ENCODE measurements at regions not wholly inside any gene's neighbourhood (a gene's known extent, or its start where the extent isn't known, plus 50 kb on each side); places are given as distances from the start of the nearest gene placed in this dataset.

GRCh38 chr10:71133710-71134686 lies 78.4 kb upstream of the UNC5B start:
- H3K4me3 ChIP-seq: no peak overlapping the region
- H3K27ac ChIP-seq: no peak overlapping the region

GRCh38 chr10:71134732-71135211 lies 77.6 kb upstream of the UNC5B start:
- Histone ChIP-seq H3K4me3 (no peak overlapping the region), H3K27ac (no peak overlapping the region)

- no peak overlapping the region for H3K4me3 ChIP-seq
- H3K27ac ChIP-seq: no peak overlapping the region
Observed at GRCh38 chr10:71135236-71135635, 77.1 kb upstream of the UNC5B start.

GRCh38 chr10:71136036-71136721 lies 76.2 kb upstream of the UNC5B start:
- H3K27ac ChIP-seq: no peak overlapping the region
- no peak overlapping the region for H3K4me3 ChIP-seq

- no peak overlapping the region for H3K27ac ChIP-seq
- no peak overlapping the region for H3K4me3 ChIP-seq
Observed at GRCh38 chr10:71137701-71138100, 74.7 kb upstream of the UNC5B start.

- Histone ChIP-seq H3K4me3 (no peak overlapping the region), H3K27ac (no peak overlapping the region)
Observed at GRCh38 chr10:71138166-71138830, 74.1 kb upstream of the UNC5B start.

GRCh38 chr10:71141528-71141927 lies 70.8 kb upstream of the UNC5B start:
- H3K4me3 ChIP-seq: no peak overlapping the region
- no peak overlapping the region for H3K27ac ChIP-seq

GRCh38 chr10:71143170-71143569 lies 69.2 kb upstream of the UNC5B start:
- Histone ChIP-seq H3K4me3 (no peak overlapping the region), H3K27ac (no peak overlapping the region)

GRCh38 chr10:71143610-71144009 lies 68.8 kb upstream of the UNC5B start:
- H3K4me3 ChIP-seq: no peak overlapping the region
- no peak overlapping the region for H3K27ac ChIP-seq

- H3K27ac ChIP-seq: no peak overlapping the region
Observed at GRCh38 chr10:71144824-71145223, 67.5 kb upstream of the UNC5B start.

GRCh38 chr10:71145352-71145945 lies 66.9 kb upstream of the UNC5B start:
- Histone ChIP-seq H3K27ac (no peak overlapping the region), H3K4me3 (no peak overlapping the region)

More at GRCh38 chr10:71144824-71145223, 67.5 kb upstream of the UNC5B start:
- no peak overlapping the region for H3K4me3 ChIP-seq

- Histone ChIP-seq H3K4me3 (no peak overlapping the region), H3K27ac (no peak overlapping the region)
Observed at GRCh38 chr10:71150796-71151195, 61.6 kb upstream of the UNC5B start.

- H3K4me3 ChIP-seq: no peak overlapping the region
- no peak overlapping the region for H3K27ac ChIP-seq
Observed at GRCh38 chr10:71152043-71152442, 60.3 kb upstream of the UNC5B start.

- H3K4me3 ChIP-seq: no peak overlapping the region
- no peak overlapping the region for H3K27ac ChIP-seq
Observed at GRCh38 chr10:71156436-71156835, 55.9 kb upstream of the UNC5B start.

GRCh38 chr10:71157435-71157834 lies 54.9 kb upstream of the UNC5B start:
- Histone ChIP-seq H3K27ac (no peak overlapping the region), H3K4me3 (no peak overlapping the region)

- H3K27ac ChIP-seq: no peak overlapping the region
- no peak overlapping the region for H3K4me3 ChIP-seq
Observed at GRCh38 chr10:71158251-71158650, 54.1 kb upstream of the UNC5B start.

GRCh38 chr10:71158902-71159301 lies 53.5 kb upstream of the UNC5B start:
- Histone ChIP-seq H3K4me3 (no peak overlapping the region), H3K27ac (no peak overlapping the region)

GRCh38 chr10:71159892-71160291 lies 52.5 kb upstream of the UNC5B start:
- Histone ChIP-seq H3K4me3 (no peak overlapping the region), H3K27ac (no peak overlapping the region)

GRCh38 chr10:71161425-71161824 lies 50.9 kb upstream of the UNC5B start:
- H3K4me3 ChIP-seq: no peak overlapping the region
- H3K27ac ChIP-seq: no peak overlapping the region
